Fibroblast of skin of right quadriceps (primary cell): ENCODE measurements at regions not wholly inside any gene's neighbourhood (a gene's known extent, or its start where the extent isn't known, plus 50 kb on each side); places are given as distances from the start of the nearest gene placed in this dataset.
"Not testable (repeated sequence)": the region's sequence is repeated elsewhere in the genome, so short reads cannot be mapped to it uniquely, and the experiment has no call there.

Experiments used
- DNase-seq: peaks from one replicate; pipeline ENCODE4 v3.0.0-alpha.2; 2013

- DNase-seq = peak; percentile 9
Measured at GRCh38 chr10:93222211-93222754, 148.6 kb downstream of the CYP26A1 start.

- no peak for DNase-seq
Measured at GRCh38 chr10:93222876-93223275, 149.2 kb downstream of the CYP26A1 start.

- DNase-seq = no peak
Measured at GRCh38 chr10:93223336-93223735, 149.6 kb downstream of the CYP26A1 start.

GRCh38 chr10:93224005-93224779 is 150.5 kb downstream of the CYP26A1 start:
- DNase-seq = no peak

- no peak for DNase-seq
Measured at GRCh38 chr10:93225938-93226337, 152.2 kb downstream of the CYP26A1 start.

- no peak for DNase-seq
Measured at GRCh38 chr10:93226619-93227018, 152.9 kb downstream of the CYP26A1 start.

GRCh38 chr10:93230596-93230995 is 156.9 kb downstream of the CYP26A1 start:
- not testable (repeated sequence) for DNase-seq

- not testable (repeated sequence) for DNase-seq
Measured at GRCh38 chr10:93232159-93232558, 158.5 kb downstream of the CYP26A1 start.

- DNase-seq = not testable (repeated sequence)
Measured at GRCh38 chr10:93234940-93235339, 161.2 kb downstream of the CYP26A1 start.

GRCh38 chr10:93235686-93236085 is 162.0 kb downstream of the CYP26A1 start:
- DNase-seq = peak; percentile 20

- DNase-seq = no peak
Measured at GRCh38 chr10:93236393-93237040, 162.8 kb downstream of the CYP26A1 start.

- no peak for DNase-seq
Measured at GRCh38 chr10:93245147-93245546, 171.5 kb downstream of the CYP26A1 start.

- no peak for DNase-seq
Measured at GRCh38 chr10:93245779-93246178, 172.1 kb downstream of the CYP26A1 start.

GRCh38 chr10:93248583-93249227 is 175.0 kb downstream of the CYP26A1 start:
- DNase-seq = no peak

- no peak for DNase-seq
Measured at GRCh38 chr10:93250010-93250409, 176.3 kb downstream of the CYP26A1 start.

- no peak for DNase-seq
Measured at GRCh38 chr10:93254180-93254853, 180.6 kb downstream of the CYP26A1 start.

GRCh38 chr10:93255546-93255945 is 181.9 kb downstream of the CYP26A1 start:
- no peak for DNase-seq
